AG08396 (cell line): ENCODE measurements at regions not wholly inside any gene's neighbourhood (a gene's known extent, or its start where the extent isn't known, plus 50 kb on each side); places are given as distances from the start of the nearest gene placed in this dataset.

Experiments
- DNase-seq: peaks from one replicate; pipeline ENCODE4 v3.0.0; 2012; ENCODE audit warnings: low spot score, mixed read lengths

- peak; percentile 14 for DNase-seq
Measured at GRCh38 chr11:22491555-22492225, 133.9 kb downstream of the FANCF start.

- no peak for DNase-seq
Measured at GRCh38 chr11:22479971-22480720, 142.0 kb downstream of the SLC17A6 start.

- DNase-seq: no peak
Measured at GRCh38 chr11:22479208-22479607, 141.0 kb downstream of the SLC17A6 start.

- DNase-seq: no peak
Measured at GRCh38 chr11:22478169-22478568, 140.0 kb downstream of the SLC17A6 start.

- no peak for DNase-seq
Measured at GRCh38 chr11:22477312-22477711, 139.1 kb downstream of the SLC17A6 start.

GRCh38 chr11:22476589-22476988, 138.4 kb downstream of the SLC17A6 start:
- no peak for DNase-seq

GRCh38 chr11:22474616-22475015, 136.4 kb downstream of the SLC17A6 start:
- DNase-seq: no peak

GRCh38 chr11:22473586-22473985, 135.4 kb downstream of the SLC17A6 start:
- no peak for DNase-seq

GRCh38 chr11:22472306-22472705, 134.1 kb downstream of the SLC17A6 start:
- no peak for DNase-seq

GRCh38 chr11:22471385-22471784, 133.2 kb downstream of the SLC17A6 start:
- DNase-seq: no peak

- no peak for DNase-seq
Measured at GRCh38 chr11:22467741-22468140, 129.6 kb downstream of the SLC17A6 start.

GRCh38 chr11:22467248-22467647, 129.1 kb downstream of the SLC17A6 start:
- no peak for DNase-seq

- peak; percentile 85 for DNase-seq
Measured at GRCh38 chr11:22466809-22467208, 128.6 kb downstream of the SLC17A6 start.

GRCh38 chr11:22466351-22466750, 128.2 kb downstream of the SLC17A6 start:
- DNase-seq: no peak

GRCh38 chr11:22465620-22466019, 127.4 kb downstream of the SLC17A6 start:
- DNase-seq: no peak

GRCh38 chr11:22461626-22462025, 123.4 kb downstream of the SLC17A6 start:
- DNase-seq: no peak

- no peak for DNase-seq
Measured at GRCh38 chr11:22460181-22460580, 122.0 kb downstream of the SLC17A6 start.

GRCh38 chr11:22459048-22459447, 120.9 kb downstream of the SLC17A6 start:
- no peak for DNase-seq

GRCh38 chr11:22458161-22458560, 120.0 kb downstream of the SLC17A6 start:
- no peak for DNase-seq

- DNase-seq: no peak
Measured at GRCh38 chr11:22456993-22457762, 119.0 kb downstream of the SLC17A6 start.

GRCh38 chr11:22454461-22455090, 116.4 kb downstream of the SLC17A6 start:
- no peak for DNase-seq

GRCh38 chr11:22449441-22449840, 111.3 kb downstream of the SLC17A6 start:
- no peak for DNase-seq
